Skin epidermis (tissue), 12 donors: ENCODE measurements at regions not wholly inside any gene's neighbourhood (a gene's known extent, or its start where the extent isn't known, plus 50 kb on each side); places are given as distances from the start of the nearest gene placed in this dataset.

Experiments used
- H3K27ac ChIP-seq, 21 experiments: fragments of 200-600 bp; sonication (generic) in 11 of 21; one replicate each; pipeline ENCODE4 v1.5.0; 2020; ENCODE audit warnings: mild to moderate bottlenecking in 3 of 21, inconsistent platforms in 2 of 21, moderate library complexity in 2 of 21
- H3K4me3 ChIP-seq, 7 experiments: fragments of 200-600 bp; sonication (generic) in 2 of 7; one replicate each; pipeline ENCODE4 v1.5.0; 2020; ENCODE audit warnings: inconsistent platforms in 2 of 7, mild to moderate bottlenecking in 2 of 7, moderate library complexity in 1 of 7

GRCh38 chr15:39228889-39229288 lies 352.0 kb upstream of the THBS1 start:
- no peak overlapping the region for H3K4me3 ChIP-seq

GRCh38 chr15:39230205-39230907 lies 350.5 kb upstream of the THBS1 start:
- Histone ChIP-seq H3K4me3 (no peak overlapping the region), H3K27ac (peak overlapping the region in 8 of 21 experiments; percentile 5 to 86 (median 20))

More at GRCh38 chr15:39228889-39229288, 352.0 kb upstream of the THBS1 start:
- no peak overlapping the region for H3K27ac ChIP-seq

GRCh38 chr15:39230908-39231285 lies 350.0 kb upstream of the THBS1 start:
- Histone ChIP-seq H3K4me3 (no peak overlapping the region), H3K27ac (peak overlapping the region in 4 of 21 experiments; percentile 5 to 86 (median 42))

- H3K27ac ChIP-seq = peak overlapping the region in 6 of 21 experiments; percentile 7 to 86 (median 40)
- no peak overlapping the region for H3K4me3 ChIP-seq
These were observed 348.4 kb upstream of the THBS1 start for GRCh38 chr15:39232512-39232911.

GRCh38 chr15:39235084-39235795 lies 345.6 kb upstream of the THBS1 start:
- Histone ChIP-seq H3K4me3 (no peak overlapping the region), H3K27ac (no peak overlapping the region)

GRCh38 chr15:39236375-39236774 lies 344.5 kb upstream of the THBS1 start:
- H3K27ac ChIP-seq = no peak overlapping the region
- H3K4me3 ChIP-seq = no peak overlapping the region

GRCh38 chr15:39238443-39238842 lies 342.4 kb upstream of the THBS1 start:
- no peak overlapping the region for H3K27ac ChIP-seq
- H3K4me3 ChIP-seq = no peak overlapping the region

GRCh38 chr15:39239562-39239961 lies 341.3 kb upstream of the THBS1 start:
- Histone ChIP-seq H3K4me3 (no peak overlapping the region), H3K27ac (no peak overlapping the region)

- H3K4me3 ChIP-seq = no peak overlapping the region
- peak overlapping the region in 1 of 21 experiments; percentile 16 for H3K27ac ChIP-seq
These were observed 338.5 kb upstream of the THBS1 start for GRCh38 chr15:39242345-39242744.

- Histone ChIP-seq H3K27ac (no peak overlapping the region), H3K4me3 (no peak overlapping the region)
These were observed 337.5 kb upstream of the THBS1 start for GRCh38 chr15:39243396-39243795.

- Histone ChIP-seq H3K4me3 (no peak overlapping the region), H3K27ac (no peak overlapping the region)
These were observed 336.1 kb upstream of the THBS1 start for GRCh38 chr15:39244776-39245175.

GRCh38 chr15:39246523-39246922 lies 334.4 kb upstream of the THBS1 start:
- Histone ChIP-seq H3K27ac (no peak overlapping the region), H3K4me3 (no peak overlapping the region)

GRCh38 chr15:39247574-39247973 lies 333.3 kb upstream of the THBS1 start:
- no peak overlapping the region for H3K4me3 ChIP-seq
- H3K27ac ChIP-seq = peak overlapping the region in 4 of 21 experiments; percentile 24 to 72 (median 50)

- Histone ChIP-seq H3K4me3 (no peak overlapping the region), H3K27ac (peak overlapping the region in 6 of 21 experiments; percentile 16 to 72 (median 47))
These were observed 332.7 kb upstream of the THBS1 start for GRCh38 chr15:39248204-39248603.

- no peak overlapping the region for H3K4me3 ChIP-seq
- H3K27ac ChIP-seq = peak overlapping the region in 1 of 21 experiments; percentile 38
These were observed 330.9 kb upstream of the THBS1 start for GRCh38 chr15:39250001-39250400.

GRCh38 chr15:39250460-39251186 lies 330.3 kb upstream of the THBS1 start:
- Histone ChIP-seq H3K27ac (peak overlapping the region in 5 of 21 experiments; percentile 15 to 67 (median 38)), H3K4me3 (no peak overlapping the region)

GRCh38 chr15:39251413-39252133 lies 329.3 kb upstream of the THBS1 start:
- no peak overlapping the region for H3K4me3 ChIP-seq
- peak overlapping the region in 7 of 21 experiments; percentile 12 to 67 (median 38) for H3K27ac ChIP-seq

- no peak overlapping the region for H3K4me3 ChIP-seq
- H3K27ac ChIP-seq = peak overlapping the region in 6 of 21 experiments; percentile 27 to 67 (median 48)
These were observed 328.8 kb upstream of the THBS1 start for GRCh38 chr15:39252134-39252470.

- Histone ChIP-seq H3K4me3 (no peak overlapping the region), H3K27ac (no peak overlapping the region)
These were observed 327.3 kb upstream of the THBS1 start for GRCh38 chr15:39253552-39253951.

- H3K27ac ChIP-seq = no peak overlapping the region
- H3K4me3 ChIP-seq = no peak overlapping the region
These were observed 326.7 kb upstream of the THBS1 start for GRCh38 chr15:39254181-39254580.
